ENCODE measurements at regions not wholly inside any gene's neighbourhood (a gene's known extent, or its start where the extent isn't known, plus 50 kb on each side); places are given as distances from the start of the nearest gene placed in this dataset.

GRCh38 chr5:137808503-137809135, 54.5 kb upstream of the HNRNPA0 start:
- ChIA-PET CTCF (ENCODE audit: unreplicated experiment) (no interaction called here), POLR2A (interaction anchor here (0.6 kb wide), 1 partner anchor 272 kb away, joined by 3 read pairs; no protein-coding TSS in a partner anchor)
- Histone ChIP-seq H3K27ac (ENCODE audit: low read depth, low read length, poor library complexity, severe bottlenecking) (no peak overlapping the region), H2AFZ (ENCODE audit: low read length) (no peak overlapping the region), H3K4me2 (ENCODE audit: low read length) (no peak overlapping the region), H3K9me2 (ENCODE audit: insufficient read depth, low read length) (no peaks in the 10 kb centered on the region), H4K20me1 (ENCODE audit: insufficient read depth, low read length) (no peaks in the 10 kb centered on the region), H3K9me3 (ENCODE audit: low read length) (no peaks in the 10 kb centered on the region), H3K4me3 (ENCODE audit: low read depth, low read length, poor library complexity, severe bottlenecking) (no peak overlapping the region), H3K79me2 (ENCODE audit: insufficient read depth, low read depth, low read length) (no peaks in the 10 kb centered on the region), H3K4me1 (ENCODE audit: insufficient read depth, low read length, poor library complexity, severe bottlenecking) (no peaks in the 10 kb centered on the region), H3K36me3 (ENCODE audit: insufficient read depth, low read length) (no peaks in the 10 kb centered on the region)
- DNase-seq (ENCODE audit: low spot score): no peak
- TF ChIP-seq EZH2phosphoT487 (IDR thresholded peaks at IDR 0.05; ENCODE audit: borderline replicate concordance, low read depth, low read length): no peak
- TF ChIP-seq, protein P1, sequence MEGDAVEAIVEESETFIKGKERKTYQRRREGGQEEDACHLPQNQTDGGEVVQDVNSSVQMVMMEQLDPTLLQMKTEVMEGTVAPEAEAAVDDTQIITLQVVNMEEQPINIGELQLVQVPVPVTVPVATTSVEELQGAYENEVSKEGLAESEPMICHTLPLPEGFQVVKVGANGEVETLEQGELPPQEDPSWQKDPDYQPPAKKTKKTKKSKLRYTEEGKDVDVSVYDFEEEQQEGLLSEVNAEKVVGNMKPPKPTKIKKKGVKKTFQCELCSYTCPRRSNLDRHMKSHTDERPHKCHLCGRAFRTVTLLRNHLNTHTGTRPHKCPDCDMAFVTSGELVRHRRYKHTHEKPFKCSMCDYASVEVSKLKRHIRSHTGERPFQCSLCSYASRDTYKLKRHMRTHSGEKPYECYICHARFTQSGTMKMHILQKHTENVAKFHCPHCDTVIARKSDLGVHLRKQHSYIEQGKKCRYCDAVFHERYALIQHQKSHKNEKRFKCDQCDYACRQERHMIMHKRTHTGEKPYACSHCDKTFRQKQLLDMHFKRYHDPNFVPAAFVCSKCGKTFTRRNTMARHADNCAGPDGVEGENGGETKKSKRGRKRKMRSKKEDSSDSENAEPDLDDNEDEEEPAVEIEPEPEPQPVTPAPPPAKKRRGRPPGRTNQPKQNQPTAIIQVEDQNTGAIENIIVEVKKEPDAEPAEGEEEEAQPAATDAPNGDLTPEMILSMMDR (conservative IDR thresholded peaks at IDR 0.05; ENCODE audit: low read length): no peak
- intact Hi-C loops (cut with micrococcal nuclease; ENCODE audit: unreplicated experiment): no loop called here
- no TSS peak for BruUV-seq (replicated peaks)

DNA sequence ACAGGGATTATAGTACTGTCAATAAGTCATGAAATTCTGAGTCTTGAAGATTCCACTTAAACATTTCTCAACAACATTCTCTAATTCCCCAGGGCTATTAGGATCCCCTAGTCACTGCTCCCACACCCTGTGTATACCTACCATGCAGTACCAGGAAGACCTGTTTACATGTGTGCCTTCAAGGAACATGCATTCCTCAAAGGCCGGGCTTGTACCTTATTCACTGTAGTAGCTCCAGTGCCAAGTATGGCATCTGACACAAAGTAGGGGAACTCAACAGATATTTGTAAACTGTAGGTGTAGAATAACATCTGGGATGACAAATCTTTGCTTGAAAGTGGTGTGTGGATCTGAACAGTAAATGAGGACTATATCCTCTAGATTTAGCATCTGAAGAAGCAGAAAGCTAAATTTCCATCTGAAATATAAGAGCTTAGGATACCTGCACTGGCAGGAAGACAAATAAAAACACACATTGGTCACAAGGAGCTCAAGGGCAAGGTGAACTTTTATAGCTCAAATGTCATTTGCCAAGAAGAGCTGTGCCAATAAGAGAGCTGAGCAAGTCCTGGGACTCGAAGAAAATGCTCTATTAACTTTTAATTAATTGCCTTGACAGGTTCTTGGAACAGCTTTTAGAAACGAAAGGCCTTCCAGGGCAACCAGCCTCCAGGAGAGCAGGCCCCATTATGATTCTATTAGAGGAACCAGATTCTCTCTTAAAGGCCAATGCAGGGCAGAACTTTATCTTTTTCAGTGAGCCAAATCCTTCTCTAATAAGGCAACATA, 52.3 kb upstream of the MYOT start:
- Histone ChIP-seq H3K9me2 (ENCODE audit: insufficient read depth, low read length) (no peaks in the 10 kb centered on the region), H3K4me3 (ENCODE audit: low read depth, low read length, poor library complexity, severe bottlenecking) (no peak overlapping the region), H4K20me1 (ENCODE audit: insufficient read depth, low read length) (no peaks in the 10 kb centered on the region), H3K79me2 (ENCODE audit: insufficient read depth, low read depth, low read length) (no peaks in the 10 kb centered on the region), H3K4me2 (ENCODE audit: low read length) (no peak overlapping the region), H3K27ac (ENCODE audit: low read depth, low read length, poor library complexity, severe bottlenecking) (no peak overlapping the region), H2AFZ (ENCODE audit: low read length) (no peak overlapping the region), H3K36me3 (ENCODE audit: insufficient read depth, low read length) (no peaks in the 10 kb centered on the region), H3K4me1 (ENCODE audit: insufficient read depth, low read length, poor library complexity, severe bottlenecking) (no peaks in the 10 kb centered on the region), H3K9me3 (ENCODE audit: low read length) (no peaks in the 10 kb centered on the region)
- POLR2A ChIA-PET: interaction anchor here (0.6 to 0.7 kb wide), 2 partner anchors 8 to 14 kb away, joined by 4 to 7 read pairs; no protein-coding TSS in a partner anchor
- intact Hi-C loops (cut with micrococcal nuclease; ENCODE audit: unreplicated experiment): no loop called here
- DNase-seq (ENCODE audit: low spot score): no peak
- TF ChIP-seq EZH2phosphoT487 (IDR thresholded peaks at IDR 0.05; ENCODE audit: borderline replicate concordance, low read depth, low read length): no peak
- TF ChIP-seq, protein P1 (conservative IDR thresholded peaks at IDR 0.05; ENCODE audit: low read length): no peak
- CTCF ChIA-PET (ENCODE audit: unreplicated experiment): no interaction called here
- no TSS peak for BruUV-seq (replicated peaks)

All from OCI-LY7 (cell line).